HCT116 (cell line): ENCODE measurements at regions not wholly inside any gene's neighbourhood (a gene's known extent, or its start where the extent isn't known, plus 50 kb on each side); places are given as distances from the start of the nearest gene placed in this dataset.

Experiments used
- ATAC-seq: fragments of 200-7000 bp; cut with Tn5 transposase; 2 replicates; pipeline ENCODE4 v1.9.1; 2020; ENCODE audit warnings: mild to moderate bottlenecking, moderate library complexity
- BruUV-seq: library from RNA; stranded (reverse); fragments of 400-500 nt; replicated peaks from 2 replicates; lab custom pipeline; 2021; lab: Mats Ljungman, UMichigan
- CTCF ChIA-PET: fragments of 300-600 bp; sonication (Branson Sonifier 250); formaldehyde crosslinking; loops from one replicate; lab custom pipeline; 2021; ENCODE audit warnings: antibody characterized with exemption; lab: Charles Lee
- POLR2A ChIA-PET: fragments of 300-600, 350-600 bp; sonication (Branson Sonifier 250); formaldehyde crosslinking; loops from one replicate; lab custom pipeline; 2021; ENCODE audit warnings: antibody characterized with exemption; lab: Charles Lee
- RAD21 ChIA-PET, 2 experiments: fragments of 300-600 bp; sonication (Branson Sonifier 250); formaldehyde crosslinking; loops; one replicate each; lab custom pipeline; 2023; ENCODE audit warnings: low total read pairs in 2 of 2; ENCODE audit not compliant: uncharacterized antibody in 2 of 2, unreplicated experiment in 2 of 2, low non-redundant PET in 1 of 2; lab: Charles Lee
- DNase-seq: peaks from one replicate; pipeline ENCODE4 v3.0.0-alpha.2; 2010; ENCODE audit warnings: low read depth, low spot score
- H2AFZ ChIP-seq: fragments of 200-600 bp; shearing (Covaris generic), sonication (generic); 2 replicates; pipeline ENCODE4 v1.6.1; 2017; ENCODE audit warnings: low read depth, mixed run types, mixed read lengths, antibody characterized with exemption, low read length; ENCODE audit not compliant: poor library complexity, severe bottlenecking
- H3K27ac ChIP-seq: 2 replicates; pipeline ENCODE4 v1.5.1; 2012; ENCODE audit warnings: low read depth, low read length
- H3K27me3 ChIP-seq: fragments of 200-600 bp; sonication (generic); 2 replicates; pipeline ENCODE4 v1.6.1; 2016; ENCODE audit warnings: mixed run types, low read length, mixed read lengths; ENCODE audit not compliant: insufficient read depth
- H3K36me3 ChIP-seq, 2 experiments: fragments of 200-500 bp in 1 of 2; fragments of 200-600 bp in 1 of 2; sonication (Bioruptor generic) in 1 of 2; sonication (generic) in 1 of 2; 2 replicates each; pipeline versions ENCODE4 v1.5.1 to v1.6.1; 2014 to 2016; ENCODE audit warnings: low read length in 2 of 2, inconsistent platforms in 1 of 2, mixed read lengths in 1 of 2, mixed run types in 1 of 2; ENCODE audit not compliant: insufficient read depth in 2 of 2, control insufficient read depth in 1 of 2
- H3K4me1 ChIP-seq, 2 experiments: fragments of 200-600 bp in 1 of 2; sonication (generic) in 1 of 2; 2 replicates each; pipeline versions ENCODE4 v1.5.1 to v1.6.1; 2012 to 2017; ENCODE audit warnings: low read length in 2 of 2, inconsistent platforms in 1 of 2, mild to moderate bottlenecking in 1 of 2, mixed read lengths in 1 of 2, mixed run types in 1 of 2, moderate library complexity in 1 of 2; ENCODE audit not compliant: insufficient read depth in 2 of 2, control insufficient read depth in 1 of 2
- H3K4me2 ChIP-seq: fragments of 200-600 bp; sonication (generic); 2 replicates; pipeline ENCODE4 v1.6.1; 2017; ENCODE audit warnings: mixed run types, low read length, mixed read lengths
- H3K4me3 ChIP-seq, 2 experiments: fragments of 200-600 bp in 1 of 2; sonication (generic) in 1 of 2; replicated peaks in 1 of 2; 2 replicates each; pipeline ENCODE4 v1.5.1; 2011 to 2016; ENCODE audit warnings: low read length in 2 of 2, control low read depth in 1 of 2, low read depth in 1 of 2, mild to moderate bottlenecking in 1 of 2, mixed read lengths in 1 of 2, mixed run types in 1 of 2
- H3K79me2 ChIP-seq: fragments of 200-600 bp; sonication (generic); 2 replicates; pipeline ENCODE4 v1.6.1; 2017; ENCODE audit warnings: mild to moderate bottlenecking, mixed run types, low read length, moderate library complexity, mixed read lengths; ENCODE audit not compliant: insufficient read depth
- H3K9ac ChIP-seq: fragments of 200-600 bp; sonication (generic); 2 replicates; pipeline ENCODE4 v1.6.1; 2016; ENCODE audit warnings: low read length, mixed read lengths
- H3K9me2 ChIP-seq: fragments of 200-600 bp; sonication (generic), shearing (Covaris generic); 2 replicates; pipeline ENCODE4 v1.6.1; 2017; ENCODE audit warnings: mixed run types, mild to moderate bottlenecking, moderate library complexity; ENCODE audit not compliant: insufficient read depth
- H3K9me3 ChIP-seq, 2 experiments: fragments of 200-500 bp in 1 of 2; fragments of 200-600 bp in 1 of 2; sonication (Bioruptor generic) in 1 of 2; sonication (generic) in 1 of 2; 2 replicates each; pipeline ENCODE4 v1.6.1; 2014 to 2017; ENCODE audit warnings: low read length in 2 of 2, mixed read lengths in 2 of 2, inconsistent platforms in 1 of 2, low read depth in 1 of 2, mild to moderate bottlenecking in 1 of 2, mixed run types in 1 of 2, moderate library complexity in 1 of 2; ENCODE audit not compliant: control insufficient read depth in 1 of 2, insufficient read depth in 1 of 2
- H4K20me1 ChIP-seq: fragments of 200-600 bp; sonication (generic), shearing (Covaris generic); 2 replicates; pipeline ENCODE4 v1.6.1; 2017; ENCODE audit warnings: mixed run types, mild to moderate bottlenecking, moderate library complexity; ENCODE audit not compliant: insufficient read depth
- ATF3 ChIP-seq: IDR thresholded peaks from 2 replicates; pipeline ENCODE4 v1.6.1; 2012
- CBX3 ChIP-seq: IDR thresholded peaks from 2 replicates; pipeline ENCODE4 v1.6.1; 2012; ENCODE audit warnings: low read depth
- CTCF ChIP-seq, 3 experiments: fragments of 200-600 bp in 1 of 3; sonication (generic) in 1 of 3; IDR thresholded peaks in 2 of 3; conservative IDR thresholded peaks in 1 of 3; 2 replicates each; pipeline ENCODE4 v1.5.1; 2012 to 2017; ENCODE audit warnings: low read depth in 2 of 3, low read length in 2 of 3, antibody characterized with exemption in 1 of 3, borderline replicate concordance in 1 of 3, control low read depth in 1 of 3, mild to moderate bottlenecking in 1 of 3, mixed read lengths in 1 of 3, mixed run types in 1 of 3, moderate library complexity in 1 of 3; ENCODE audit not compliant: insufficient read depth in 1 of 3
- EGR1 ChIP-seq: IDR thresholded peaks from 2 replicates; pipeline ENCODE4 v1.6.1; 2012; ENCODE audit warnings: low read depth
- EZH2 ChIP-seq: fragments of 200-600 bp; sonication (generic); IDR thresholded peaks from 2 replicates; pipeline ENCODE4 v1.6.1; 2017; ENCODE audit warnings: antibody characterized with exemption, mixed run types
- EZH2phosphoT487 ChIP-seq: fragments of 200-600 bp; IDR thresholded peaks from 2 replicates; pipeline ENCODE4 v1.6.1; 2018; ENCODE audit warnings: antibody characterized with exemption, borderline replicate concordance
- FOSL1 ChIP-seq: IDR thresholded peaks from 2 replicates; pipeline ENCODE4 v1.6.1; 2012; ENCODE audit warnings: low read depth
- MAX ChIP-seq: IDR thresholded peaks from 2 replicates; pipeline ENCODE4 v1.6.1; 2012
- POLR2A ChIP-seq: IDR thresholded peaks from 2 replicates; pipeline ENCODE4 v1.7.0; 2011; ENCODE audit warnings: borderline replicate concordance; ENCODE audit not compliant: insufficient read depth, insufficient read length; ENCODE audit errors: extremely low read depth
- POLR2AphosphoS5 ChIP-seq: IDR thresholded peaks from 2 replicates; pipeline ENCODE4 v1.6.1; 2011; ENCODE audit warnings: mild to moderate bottlenecking, low read depth, low read length, moderate library complexity
- RAD21 ChIP-seq: IDR thresholded peaks from 2 replicates; pipeline ENCODE4 v1.6.1; 2012; ENCODE audit warnings: low read depth, mild to moderate bottlenecking
- REST ChIP-seq: IDR thresholded peaks from 2 replicates; pipeline ENCODE4 v1.6.1; 2012; ENCODE audit warnings: low read depth
- SIN3A ChIP-seq: IDR thresholded peaks from 2 replicates; pipeline ENCODE4 v1.6.1; 2012; ENCODE audit warnings: low read depth
- SP1 ChIP-seq: IDR thresholded peaks from 2 replicates; pipeline ENCODE4 v1.6.1; 2012; ENCODE audit warnings: low read depth
- SRF ChIP-seq: IDR thresholded peaks from 2 replicates; pipeline ENCODE4 v1.6.1; 2012; ENCODE audit warnings: low read depth
- TCF7L2 ChIP-seq: IDR thresholded peaks from 2 replicates; pipeline ENCODE4 v1.7.0; 2011; ENCODE audit warnings: borderline replicate concordance, inconsistent platforms; ENCODE audit not compliant: insufficient read depth, insufficient read length; ENCODE audit errors: extremely low read depth
- YY1 ChIP-seq: IDR thresholded peaks from 2 replicates; pipeline ENCODE4 v1.6.1; 2011; ENCODE audit warnings: low read length, low read depth, moderate library complexity, mild to moderate bottlenecking; ENCODE audit not compliant: insufficient replicate concordance; ENCODE audit errors: extremely low read depth
- ZBTB33 ChIP-seq: IDR thresholded peaks from 2 replicates; pipeline ENCODE4 v1.6.1; 2011; ENCODE audit warnings: mild to moderate bottlenecking, low read length, moderate library complexity; ENCODE audit not compliant: insufficient replicate concordance; ENCODE audit errors: extremely low read depth
- intact Hi-C: fragments of 100-400 bp; cut with micrococcal nuclease; formaldehyde crosslinking; loops from 2 replicates; pipeline ENCODE4 v1.10.0; 2022

GRCh38 chr4:27721193-27721592 lies 860.6 kb downstream of the STIM2 start:
- H3K27me3 ChIP-seq = no peaks in the 10 kb centered on the region
- no peaks in the 10 kb centered on the region for H3K9me2 ChIP-seq
- POLR2A ChIA-PET = no interaction called here
- no peak overlapping the region for H3K9ac ChIP-seq
- TF ChIP-seq CTCF (IDR thresholded peaks at IDR 0.05 in 2 of 3, conservative IDR thresholded peaks at IDR 0.05 in 1 of 3; ENCODE audit: borderline replicate concordance in 1 of 3, insufficient read depth in 1 of 3, low read depth in 2 of 3, low read length in 2 of 3) = no peak
- TF ChIP-seq RAD21 = no peak
- TF ChIP-seq REST = no peak
- TF ChIP-seq CBX3 = no peak
- TF ChIP-seq ZBTB33 = no peak
- TF ChIP-seq SP1 = no peak
- TF ChIP-seq SRF = no peak
- no peak for TF ChIP-seq TCF7L2
- no peak for TF ChIP-seq POLR2AphosphoS5
- TF ChIP-seq SIN3A = no peak
- TF ChIP-seq YY1 = no peak
- no peak for TF ChIP-seq ATF3
- TF ChIP-seq FOSL1 = no peak
- no peak for TF ChIP-seq EZH2
- TF ChIP-seq EZH2phosphoT487 = no peak
- no peak for TF ChIP-seq POLR2A
- no peak for TF ChIP-seq EGR1
- TF ChIP-seq MAX = no peak
- RAD21 ChIA-PET = no interaction called here
- no peak overlapping the region for H3K27ac ChIP-seq
- DNase-seq = no peak
- H3K36me3 ChIP-seq = no peaks in the 10 kb centered on the region
- H3K79me2 ChIP-seq = no peaks in the 10 kb centered on the region
- no peaks in the 10 kb centered on the region for H3K9me3 ChIP-seq
- no peaks in the 10 kb centered on the region for H4K20me1 ChIP-seq
- H3K4me1 ChIP-seq = no peaks in the 10 kb centered on the region
- ATAC-seq = no peak
- no peak overlapping the region for H3K4me2 ChIP-seq
- BruUV-seq = no TSS peak
- no peak overlapping the region for H3K4me3 ChIP-seq
- H2AFZ ChIP-seq = no peak overlapping the region
- intact Hi-C loops = no loop called here
- CTCF ChIA-PET = no interaction called here
